ENCODE measurements at regions not wholly inside any gene's neighbourhood (a gene's known extent, or its start where the extent isn't known, plus 50 kb on each side); places are given as distances from the start of the nearest gene placed in this dataset.

DNA sequence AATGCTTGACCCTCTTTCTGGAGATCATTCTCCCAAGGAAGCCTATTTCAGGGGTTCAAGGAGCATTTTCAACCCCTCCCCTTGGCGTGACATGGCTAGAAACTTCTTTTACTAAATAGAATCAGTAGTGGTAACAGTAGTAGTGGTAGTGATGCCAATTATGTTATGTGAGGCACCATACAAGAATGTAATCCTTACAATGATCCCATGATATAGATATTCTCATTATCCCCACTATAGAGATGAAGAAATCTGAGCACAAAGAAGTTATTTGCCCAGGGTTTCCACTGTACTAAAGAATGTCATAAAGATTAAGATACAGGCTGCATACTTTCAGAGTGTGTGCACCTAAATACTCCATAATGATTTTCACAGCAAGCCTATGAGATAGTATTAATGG is 155.4 kb upstream of the CLINT1 start:
- H3K9ac ChIP-seq (ENCODE audit: insufficient read depth, low read depth, low read length), result no peak overlapping the region
- ATAC-seq (no peak), FAIRE-seq (no peak), DNase-seq (ENCODE audit: low spot score) (no peak)
- H3K36me3 ChIP-seq (replicated peaks in 1 of 2; ENCODE audit: control insufficient read depth in 1 of 2, insufficient read depth in 2 of 2, low read length in 2 of 2), result no peaks in the 10 kb centered on the region
- no peak overlapping the region for H3K4me3 ChIP-seq (replicated peaks in 1 of 3; ENCODE audit: insufficient read depth in 1 of 3, low read depth in 2 of 3, low read length in 3 of 3)
- H3K27me3 ChIP-seq (ENCODE audit: control insufficient read depth in 1 of 2, insufficient read depth in 2 of 2, low read length in 2 of 2), result no peaks in the 10 kb centered on the region
- H3K4me1 ChIP-seq (ENCODE audit: insufficient read depth, low read length), result no peaks in the 10 kb centered on the region; the same call in 1 of the 2 replicates
- in situ Hi-C loops (cut with HindIII; ENCODE audit: extremely low pct_ligation_motif_present, low pct_unique_long_range_greater_than_20kb), result no loop called here
- 0% methylated on average over 1 of the region's 1 CpG for WGBS (ENCODE audit: low lambda C conversion rate)
- no peak overlapping the region for H3K27ac ChIP-seq (ENCODE audit: extremely low read length, insufficient read depth, low read length)
- no peaks in the 10 kb centered on the region for H3K79me2 ChIP-seq (ENCODE audit: insufficient read depth, low read length)
- H2AFZ ChIP-seq (ENCODE audit: low read length), result no peak overlapping the region
- ChIA-PET POLR2A (no interaction called here), CTCF (ENCODE audit: low intra/inter-chr PET ratio, low total read pairs) (no interaction called here)
- H3K9me3 ChIP-seq (ENCODE audit: low read length), result no peaks in the 10 kb centered on the region
- TF ChIP-seq HNRNPK (IDR thresholded peaks at IDR 0.05; ENCODE audit: low read depth, low read length, poor library complexity, severe bottlenecking) (no peak), TARDBP (CRISPR knock-in tag; IDR thresholded peaks at IDR 0.05) (no peak), ERF (CRISPR knock-in tag; IDR thresholded peaks at IDR 0.05) (no peak), PHF20 (CRISPR knock-in tag; IDR thresholded peaks at IDR 0.05) (no peak), ZNF34 (CRISPR knock-in tag; IDR thresholded peaks at IDR 0.05; ENCODE audit: borderline replicate concordance) (no peak), HOXA5 (CRISPR knock-in tag; IDR thresholded peaks at IDR 0.05) (no peak), ZSCAN21 (CRISPR knock-in tag; IDR thresholded peaks at IDR 0.05; ENCODE audit: borderline replicate concordance) (no peak), SNAI1 (CRISPR knock-in tag; IDR thresholded peaks at IDR 0.05; ENCODE audit: borderline replicate concordance) (no peak), ASH2L (IDR thresholded peaks at IDR 0.05; ENCODE audit: insufficient read length, low read depth, low read length) (no peak), HCFC1 (IDR thresholded peaks at IDR 0.05; ENCODE audit: low read depth, low read length) (no peak), ATF1 (CRISPR knock-in tag; IDR thresholded peaks at IDR 0.05) (no peak), ZNF3 (CRISPR knock-in tag; IDR thresholded peaks at IDR 0.05) (no peak), AGO1 (IDR thresholded peaks at IDR 0.05; ENCODE audit: low read depth, low read length, poor library complexity, severe bottlenecking) (no peak), ZNF501 (CRISPR knock-in tag; IDR thresholded peaks at IDR 0.05) (no peak)
- TF ChIP-seq, protein P1, sequence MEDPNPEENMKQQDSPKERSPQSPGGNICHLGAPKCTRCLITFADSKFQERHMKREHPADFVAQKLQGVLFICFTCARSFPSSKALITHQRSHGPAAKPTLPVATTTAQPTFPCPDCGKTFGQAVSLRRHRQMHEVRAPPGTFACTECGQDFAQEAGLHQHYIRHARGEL (CRISPR knock-in tag; IDR thresholded peaks at IDR 0.05), result no peak
- TF ChIP-seq, protein P2, sequence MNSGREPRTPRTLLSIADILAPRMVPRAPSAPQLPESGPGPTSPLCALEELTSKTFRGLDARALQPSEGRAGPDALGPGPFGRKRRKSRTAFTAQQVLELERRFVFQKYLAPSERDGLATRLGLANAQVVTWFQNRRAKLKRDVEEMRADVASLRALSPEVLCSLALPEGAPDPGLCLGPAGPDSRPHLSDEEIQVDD (CRISPR knock-in tag; IDR thresholded peaks at IDR 0.05; ENCODE audit: borderline replicate concordance), result no peak
- H3K4me2 ChIP-seq (ENCODE audit: low read depth, low read length), result no peak overlapping the region
- BruUV-seq (replicated peaks), result no TSS peak
- no peaks in the 10 kb centered on the region for H4K20me1 ChIP-seq (ENCODE audit: insufficient read depth, low read length)
- intact Hi-C loops (cut with micrococcal nuclease; ENCODE audit: unreplicated experiment), result no loop called here
